WI38 (cell line): ENCODE measurements at regions not wholly inside any gene's neighbourhood (a gene's known extent, or its start where the extent isn't known, plus 50 kb on each side); places are given as distances from the start of the nearest gene placed in this dataset.
"Not testable (repeated sequence)": the region's sequence is repeated elsewhere in the genome, so short reads cannot be mapped to it uniquely, and the experiment has no call there.

Experiments
- H3K4me3 ChIP-seq: 2 replicates; pipeline ENCODE4 v1.5.1; 2011; ENCODE audit warnings: low read depth, mild to moderate bottlenecking, control low read depth, low read length
- CTCF ChIP-seq: IDR thresholded peaks from 2 replicates; pipeline ENCODE4 v1.5.1; 2012; ENCODE audit warnings: low read depth, mild to moderate bottlenecking, control low read depth, low read length

GRCh38 chr1:228838717-228839500 lies 103.6 kb downstream of the RHOU start:
- no peak overlapping the region for H3K4me3 ChIP-seq
- TF ChIP-seq CTCF = no peak

GRCh38 chr1:228839656-228840055 lies 104.4 kb downstream of the RHOU start:
- H3K4me3 ChIP-seq = no peak overlapping the region
- TF ChIP-seq CTCF = no peak

- TF ChIP-seq CTCF = no peak
- no peak overlapping the region for H3K4me3 ChIP-seq
Observed at GRCh38 chr1:228841632-228842031, 106.4 kb downstream of the RHOU start.

GRCh38 chr1:228842094-228842775 lies 107.0 kb downstream of the RHOU start:
- no peak for TF ChIP-seq CTCF
- no peak overlapping the region for H3K4me3 ChIP-seq

- no peak for TF ChIP-seq CTCF
- no peak overlapping the region for H3K4me3 ChIP-seq
Observed at GRCh38 chr1:228845101-228845500, 109.8 kb downstream of the RHOU start.

GRCh38 chr1:228846952-228847351 lies 111.7 kb downstream of the RHOU start:
- TF ChIP-seq CTCF = no peak
- H3K4me3 ChIP-seq = no peak overlapping the region

GRCh38 chr1:228847451-228847850 lies 112.2 kb downstream of the RHOU start:
- H3K4me3 ChIP-seq = not testable (repeated sequence)

- no peak overlapping the region for H3K4me3 ChIP-seq
- TF ChIP-seq CTCF = no peak
Observed at GRCh38 chr1:228848406-228848805, 113.1 kb downstream of the RHOU start.
